Suppressor macrophage (primary cell): ENCODE measurements at regions not wholly inside any gene's neighbourhood (a gene's known extent, or its start where the extent isn't known, plus 50 kb on each side); places are given as distances from the start of the nearest gene placed in this dataset.
"Not testable (repeated sequence)": the region's sequence is repeated elsewhere in the genome, so short reads cannot be mapped to it uniquely, and the experiment has no call there.

Experiments
- DNase-seq, 4 experiments: peaks; one replicate each; pipeline ENCODE4 v3.0.0-alpha.2; 2020 to 2022

GRCh38 chr20:25864326-25864962 is 167.8 kb upstream of the ZNF337 start:
- no peak for DNase-seq

GRCh38 chr20:25863536-25864325 is 167.1 kb upstream of the ZNF337 start:
- DNase-seq = no peak

GRCh38 chr20:25862967-25863530 is 166.4 kb upstream of the ZNF337 start:
- DNase-seq = peak; percentile 74 to 91 (median 86)

GRCh38 chr20:25860531-25861150 is 164.0 kb upstream of the ZNF337 start:
- no peak for DNase-seq

- DNase-seq = peak; percentile 60 to 76 (median 64)
Observed at GRCh38 chr20:25859649-25860530, 163.2 kb upstream of the ZNF337 start.

GRCh38 chr20:25858495-25859425 is 162.1 kb upstream of the ZNF337 start:
- no peak for DNase-seq

- not testable (repeated sequence) for DNase-seq
Observed at GRCh38 chr20:25857091-25857788, 160.6 kb upstream of the ZNF337 start.

GRCh38 chr20:25856256-25856884 is 159.7 kb upstream of the ZNF337 start:
- DNase-seq = no peak

GRCh38 chr20:25855451-25856156 is 159.0 kb upstream of the ZNF337 start:
- not testable (repeated sequence) for DNase-seq

GRCh38 chr20:25854666-25855065 is 158.0 kb upstream of the ZNF337 start:
- DNase-seq = not testable (repeated sequence)

GRCh38 chr20:25853718-25854388 is 157.2 kb upstream of the ZNF337 start:
- DNase-seq = peak; percentile 49 to 88 (median 83)

GRCh38 chr20:25852968-25853717 is 156.5 kb upstream of the ZNF337 start:
- not testable (repeated sequence) for DNase-seq

- not testable (repeated sequence) for DNase-seq
Observed at GRCh38 chr20:25850133-25850532, 153.5 kb upstream of the ZNF337 start.

- no peak for DNase-seq
Observed at GRCh38 chr20:25848222-25848621, 151.6 kb upstream of the ZNF337 start.

GRCh38 chr20:25844640-25845039 is 148.0 kb upstream of the ZNF337 start:
- not testable (repeated sequence) for DNase-seq

GRCh38 chr20:25813511-25813910 is 116.9 kb upstream of the ZNF337 start:
- not testable (repeated sequence) for DNase-seq

- not testable (repeated sequence) for DNase-seq
Observed at GRCh38 chr20:25798174-25798993, 101.7 kb upstream of the ZNF337 start.
